ENCODE measurements at regions not wholly inside any gene's neighbourhood (a gene's known extent, or its start where the extent isn't known, plus 50 kb on each side); places are given as distances from the start of the nearest gene placed in this dataset.
A peak's percentile ranks its signal among the peaks of the same experiment; 100 is the strongest.

GRCh38 chr2:608297-608696 is 68.9 kb downstream of the TMEM18 start:
- Histone ChIP-seq H3K36me3 (no peaks in the 10 kb centered on the region), H3K27me3 (no peaks in the 10 kb centered on the region), H3K4me1 (no peaks in the 10 kb centered on the region), H3K9me3 (no peaks in the 10 kb centered on the region), H3K4me3 (no peak overlapping the region), H3K27ac (no peak overlapping the region)
- TF ChIP-seq POLR2AphosphoS5 (IDR thresholded peaks at IDR 0.05; ENCODE audit: insufficient read depth in 1 of 2, low read depth in 1 of 2), result no peak
- TF ChIP-seq POLR2A (IDR thresholded peaks at IDR 0.05), result no peak
- TF ChIP-seq, protein P1, sequence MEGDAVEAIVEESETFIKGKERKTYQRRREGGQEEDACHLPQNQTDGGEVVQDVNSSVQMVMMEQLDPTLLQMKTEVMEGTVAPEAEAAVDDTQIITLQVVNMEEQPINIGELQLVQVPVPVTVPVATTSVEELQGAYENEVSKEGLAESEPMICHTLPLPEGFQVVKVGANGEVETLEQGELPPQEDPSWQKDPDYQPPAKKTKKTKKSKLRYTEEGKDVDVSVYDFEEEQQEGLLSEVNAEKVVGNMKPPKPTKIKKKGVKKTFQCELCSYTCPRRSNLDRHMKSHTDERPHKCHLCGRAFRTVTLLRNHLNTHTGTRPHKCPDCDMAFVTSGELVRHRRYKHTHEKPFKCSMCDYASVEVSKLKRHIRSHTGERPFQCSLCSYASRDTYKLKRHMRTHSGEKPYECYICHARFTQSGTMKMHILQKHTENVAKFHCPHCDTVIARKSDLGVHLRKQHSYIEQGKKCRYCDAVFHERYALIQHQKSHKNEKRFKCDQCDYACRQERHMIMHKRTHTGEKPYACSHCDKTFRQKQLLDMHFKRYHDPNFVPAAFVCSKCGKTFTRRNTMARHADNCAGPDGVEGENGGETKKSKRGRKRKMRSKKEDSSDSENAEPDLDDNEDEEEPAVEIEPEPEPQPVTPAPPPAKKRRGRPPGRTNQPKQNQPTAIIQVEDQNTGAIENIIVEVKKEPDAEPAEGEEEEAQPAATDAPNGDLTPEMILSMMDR (IDR thresholded peaks at IDR 0.05), result no peak
- DNase-seq (ENCODE audit: extremely low spot score in 2 of 2), result peak in 1 of 2 donors; percentile 81
- intact Hi-C loops (cut with DNase I), result no loop called here

GRCh38 chr2:607709-608108 is 69.5 kb downstream of the TMEM18 start:
- intact Hi-C loops (cut with DNase I), result no loop called here
- no peak overlapping the region for H3K27ac ChIP-seq
- TF ChIP-seq POLR2AphosphoS5 (IDR thresholded peaks at IDR 0.05; ENCODE audit: insufficient read depth in 1 of 2, low read depth in 1 of 2) (no peak), POLR2A (IDR thresholded peaks at IDR 0.05) (no peak)
- TF ChIP-seq, protein P1 (IDR thresholded peaks at IDR 0.05), result no peak
- H3K27me3 ChIP-seq, result no peaks in the 10 kb centered on the region
- no peaks in the 10 kb centered on the region for H3K4me1 ChIP-seq
- H3K9me3 ChIP-seq, result no peaks in the 10 kb centered on the region
- no peak overlapping the region for H3K4me3 ChIP-seq
- DNase-seq (ENCODE audit: extremely low spot score in 2 of 2), result peak in 1 of 2 donors; percentile 25
- H3K36me3 ChIP-seq, result no peaks in the 10 kb centered on the region

DNA sequence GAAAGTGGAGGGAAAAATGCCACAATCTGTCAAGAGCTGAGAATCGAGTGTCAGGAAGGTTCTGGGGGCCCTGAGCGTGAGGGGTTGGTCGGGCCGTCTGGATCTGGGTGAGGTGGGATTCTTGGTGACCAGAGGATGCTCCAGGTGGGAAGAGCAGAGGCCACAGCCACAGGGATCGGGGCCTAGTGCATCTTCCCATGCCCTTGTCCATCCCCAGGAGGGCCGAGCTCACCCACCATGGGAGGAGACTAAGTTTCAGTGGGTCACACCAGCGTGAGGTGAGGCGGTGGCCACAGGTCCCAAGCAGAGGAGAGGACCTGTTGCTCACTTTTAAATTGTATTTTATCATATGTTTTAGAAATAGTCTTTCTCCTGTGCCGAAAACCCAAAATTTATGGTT is 70.0 kb downstream of the TMEM18 start:
- Histone ChIP-seq H3K9me3 (no peaks in the 10 kb centered on the region), H3K27me3 (no peaks in the 10 kb centered on the region), H3K27ac (no peak overlapping the region), H3K4me3 (no peak overlapping the region), H3K36me3 (no peaks in the 10 kb centered on the region), H3K4me1 (no peaks in the 10 kb centered on the region)
- intact Hi-C loops (cut with DNase I), result no loop called here
- no peak for DNase-seq (ENCODE audit: extremely low spot score in 2 of 2)
- TF ChIP-seq POLR2AphosphoS5 (IDR thresholded peaks at IDR 0.05; ENCODE audit: insufficient read depth in 1 of 2, low read depth in 1 of 2) (no peak), POLR2A (IDR thresholded peaks at IDR 0.05) (no peak)
- TF ChIP-seq, protein P1 (IDR thresholded peaks at IDR 0.05), result no peak

DNA sequence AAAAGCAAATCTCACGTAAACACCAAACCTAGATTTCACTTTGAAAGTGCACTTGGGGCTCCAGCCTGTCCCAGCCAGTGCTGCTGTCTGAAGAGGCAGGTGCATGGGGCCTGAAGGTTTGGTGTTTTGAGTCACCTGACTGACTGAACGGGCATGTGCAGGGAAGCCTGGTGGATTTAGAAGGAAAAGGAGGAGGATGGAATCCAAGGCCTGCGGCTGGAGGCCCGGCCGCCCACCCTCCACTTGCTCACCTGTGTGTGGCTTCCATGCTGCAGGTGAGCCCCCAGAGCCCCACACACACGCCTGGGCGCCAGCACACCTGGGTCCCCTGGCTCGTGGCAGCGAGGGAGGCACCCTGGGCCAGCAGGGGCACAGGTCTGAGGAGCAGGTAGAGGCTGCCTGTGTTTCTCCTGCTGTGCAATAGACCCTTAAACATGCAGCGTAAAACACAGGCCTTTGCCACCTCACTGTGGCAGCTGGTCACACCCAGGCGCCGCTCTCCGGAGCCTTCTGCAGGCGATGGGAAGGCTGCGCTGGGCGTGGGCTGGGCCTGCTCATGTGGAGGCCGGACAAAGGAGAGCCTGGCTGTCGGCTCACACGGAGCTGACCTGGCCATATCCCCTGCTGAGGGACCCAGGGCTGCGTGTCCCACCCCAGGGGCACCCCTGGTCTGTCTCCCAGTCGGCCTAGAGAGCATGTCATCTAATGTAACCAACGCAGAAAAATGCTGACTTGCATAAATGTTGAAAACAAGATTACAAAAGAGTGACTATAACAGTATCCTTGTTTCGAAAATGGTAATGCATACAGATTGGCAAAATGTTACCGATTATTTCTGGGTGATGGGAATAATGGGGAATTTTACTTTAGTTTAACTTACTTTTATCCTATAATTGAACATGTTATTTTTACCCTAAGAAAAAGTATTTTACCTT is 71.3 kb downstream of the TMEM18 start:
- DNase-seq (ENCODE audit: extremely low spot score in 2 of 2), result peak in 1 of 2 donors; percentile 74
- intact Hi-C loops (cut with DNase I), result no loop called here
- no peaks in the 10 kb centered on the region for H3K4me1 ChIP-seq
- no peaks in the 10 kb centered on the region for H3K36me3 ChIP-seq
- H3K9me3 ChIP-seq, result no peaks in the 10 kb centered on the region
- no peak overlapping the region for H3K4me3 ChIP-seq
- no peak overlapping the region for H3K27ac ChIP-seq
- H3K27me3 ChIP-seq, result no peaks in the 10 kb centered on the region
- TF ChIP-seq, protein P1 (IDR thresholded peaks at IDR 0.05), result no peak
- TF ChIP-seq POLR2A (IDR thresholded peaks at IDR 0.05) (no peak), POLR2AphosphoS5 (IDR thresholded peaks at IDR 0.05; ENCODE audit: insufficient read depth in 1 of 2, low read depth in 1 of 2) (no peak)

Measured in vagina (tissue), 2 donors.